HG03457 (cell line): ENCODE measurements at regions not wholly inside any gene's neighbourhood (a gene's known extent, or its start where the extent isn't known, plus 50 kb on each side); places are given as distances from the start of the nearest gene placed in this dataset.

Experiments used
- ATAC-seq: cut with Tn5 transposase; IDR thresholded peaks from one replicate; pipeline ENCODE4 v1.9.1; 2021; ENCODE audit warnings: moderate number of reproducible peaks; ENCODE audit not compliant: unreplicated experiment

GRCh38 chr5:56465769-56466135 is 232.6 kb upstream of the ANKRD55 start:
- no peak for ATAC-seq

GRCh38 chr5:56464935-56465768 is 232.0 kb upstream of the ANKRD55 start:
- no peak for ATAC-seq

GRCh38 chr5:56463944-56464571 is 230.9 kb upstream of the ANKRD55 start:
- no peak for ATAC-seq

DNA sequence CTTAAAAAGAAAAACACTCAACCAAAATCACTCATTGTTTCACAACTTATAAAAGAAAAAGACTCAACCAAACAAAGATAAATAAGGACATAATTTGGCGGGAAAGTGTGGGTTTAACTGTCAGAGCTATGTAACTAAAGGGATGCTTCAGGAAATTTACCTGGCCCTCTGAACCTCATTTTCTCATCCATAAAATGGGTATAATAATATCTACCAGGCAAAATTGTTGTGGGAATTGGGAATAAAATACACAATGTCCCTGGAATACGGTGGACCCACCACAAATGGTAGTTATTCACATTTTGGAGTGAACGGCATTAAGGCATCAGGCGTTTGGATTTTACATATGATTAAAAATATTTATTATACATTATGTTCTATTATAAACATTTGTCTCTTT is 228.5 kb upstream of the ANKRD55 start:
- no peak for ATAC-seq

DNA sequence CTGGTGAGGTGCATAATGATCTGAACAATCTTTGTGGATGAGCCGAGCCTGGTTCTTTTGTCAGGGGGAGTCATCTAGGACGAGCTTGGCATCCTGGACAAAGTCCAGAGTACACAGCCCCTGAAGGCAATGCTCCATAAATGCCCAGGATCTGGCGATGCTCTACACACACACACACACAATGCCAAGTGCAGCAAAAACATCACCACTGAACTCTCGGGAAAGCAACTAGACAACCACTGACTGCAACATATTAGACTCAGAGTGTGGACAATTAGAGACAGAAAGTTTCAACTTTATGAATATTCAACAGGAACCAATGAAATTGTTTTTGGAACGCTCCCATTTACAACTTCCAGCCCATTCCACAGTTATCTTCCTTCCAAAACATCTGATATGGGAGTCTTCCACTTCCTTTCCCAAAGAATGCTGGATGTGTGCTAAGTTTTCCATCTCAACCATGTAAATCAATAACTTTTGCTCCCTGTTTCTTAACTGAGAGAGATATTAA is 227.6 kb upstream of the ANKRD55 start:
- no peak for ATAC-seq

- ATAC-seq: no peak
Measured at GRCh38 chr5:56460195-56460546, 227.0 kb upstream of the ANKRD55 start.

- ATAC-seq: no peak
Measured at GRCh38 chr5:56459394-56460194, 226.5 kb upstream of the ANKRD55 start.

DNA sequence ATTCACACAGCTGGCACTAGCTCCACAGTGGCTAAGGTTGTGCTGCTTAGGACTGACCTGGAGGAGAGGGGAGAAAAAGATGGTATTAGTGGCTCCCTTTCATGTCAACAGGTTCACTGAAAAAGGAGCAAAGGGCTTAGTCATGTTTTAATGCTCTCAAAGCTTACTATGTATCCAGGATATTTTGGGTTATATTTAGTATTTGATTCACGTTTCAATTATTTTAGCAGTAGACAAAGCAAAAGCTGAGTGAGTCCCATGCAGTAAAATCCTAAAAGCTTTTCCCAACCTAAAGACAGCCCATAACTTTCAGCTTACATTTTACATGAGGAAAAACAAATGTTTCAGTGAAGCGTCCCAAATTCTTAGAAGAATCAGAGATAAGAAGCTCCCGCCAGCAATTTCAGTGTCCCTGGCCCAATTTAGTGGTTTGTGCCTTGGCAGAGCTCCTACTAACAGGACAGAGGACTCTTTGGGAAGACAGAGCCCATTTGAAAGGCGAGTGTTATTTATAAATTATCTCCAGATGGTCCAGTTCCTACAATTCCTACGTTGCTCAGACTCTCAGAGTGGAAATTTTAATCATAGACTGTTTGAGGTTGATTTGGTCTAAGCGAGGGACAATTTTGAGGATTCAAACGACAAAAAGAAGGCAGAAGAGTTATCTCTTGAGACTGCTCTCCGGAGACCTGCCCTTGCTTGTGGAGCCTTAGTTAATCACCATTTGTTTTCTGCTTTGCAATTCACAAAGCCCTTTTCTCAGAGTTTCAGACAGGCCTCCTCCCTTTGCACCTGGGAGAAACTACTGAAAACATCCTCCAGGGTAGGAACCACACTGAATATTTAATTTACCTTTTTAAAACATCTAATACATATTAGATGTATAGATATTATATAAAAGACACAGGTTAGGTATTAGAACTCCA is 225.0 kb upstream of the ANKRD55 start:
- no peak for ATAC-seq

DNA sequence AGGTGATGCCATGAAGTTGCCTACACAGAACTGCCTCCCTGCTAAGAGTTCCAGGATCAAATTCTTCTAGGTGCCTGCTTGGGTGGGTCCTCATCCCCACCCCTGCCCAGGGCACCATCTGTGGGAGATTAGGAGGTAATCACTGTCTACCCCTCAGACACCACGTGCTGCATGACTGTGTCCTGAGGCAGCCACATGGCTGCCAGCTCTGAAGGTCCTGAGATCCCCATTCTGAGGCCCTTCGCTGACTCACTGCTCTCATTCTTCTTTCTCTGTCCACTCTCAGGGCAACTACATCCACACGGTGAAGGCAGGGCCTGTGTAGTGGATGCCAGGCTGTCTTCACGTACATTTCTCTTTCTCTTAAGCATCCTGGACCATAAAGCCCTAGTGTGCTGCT is 222.9 kb upstream of the ANKRD55 start:
- no peak for ATAC-seq

DNA sequence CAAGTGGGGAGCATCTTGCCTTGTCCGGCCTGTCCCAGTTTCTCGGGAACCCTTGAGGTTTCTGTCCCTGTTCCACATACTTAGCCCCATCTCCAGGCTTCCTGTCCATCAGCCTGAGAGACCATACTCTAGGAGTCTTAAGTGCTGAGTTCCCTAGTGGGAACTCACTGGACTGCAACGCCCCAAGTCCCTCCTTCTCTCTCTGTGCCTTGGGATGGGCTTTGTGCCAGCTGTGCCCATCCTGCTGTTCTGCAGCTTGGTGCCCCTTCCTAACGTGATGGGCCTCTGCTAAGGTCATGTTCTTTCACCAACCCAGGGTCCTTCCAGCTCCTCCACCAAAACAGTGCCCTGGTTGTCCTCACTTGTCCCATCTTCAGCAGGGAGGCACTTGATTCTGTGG is 222.3 kb upstream of the ANKRD55 start:
- no peak for ATAC-seq

GRCh38 chr5:56454219-56454862 is 221.2 kb upstream of the ANKRD55 start:
- no peak for ATAC-seq

- no peak for ATAC-seq
Measured at GRCh38 chr5:56451742-56452141, 218.6 kb upstream of the ANKRD55 start.

DNA sequence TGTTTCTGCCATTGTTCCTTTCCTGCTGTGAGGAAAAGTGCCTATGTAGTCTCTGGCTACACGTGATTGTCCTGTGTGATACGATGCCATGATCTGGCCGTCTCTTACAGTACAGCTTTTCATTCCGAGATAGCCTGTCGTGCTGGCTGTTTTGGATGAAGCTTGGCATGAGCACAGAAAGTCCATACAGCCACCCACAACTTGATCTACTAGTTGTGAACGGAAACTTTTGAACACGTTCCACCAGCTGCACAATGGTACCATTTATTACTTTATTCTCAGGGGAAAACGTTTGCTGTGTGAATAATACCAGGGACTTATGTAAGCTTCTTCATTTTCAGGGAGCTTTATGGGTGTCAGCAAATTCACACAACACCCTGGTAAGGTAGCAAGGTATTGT is 217.6 kb upstream of the ANKRD55 start:
- no peak for ATAC-seq

- ATAC-seq: no peak
Measured at GRCh38 chr5:56449071-56449640, 216.0 kb upstream of the ANKRD55 start.

GRCh38 chr5:56447656-56448055 is 214.5 kb upstream of the ANKRD55 start:
- no peak for ATAC-seq

GRCh38 chr5:56447232-56447631 is 214.1 kb upstream of the ANKRD55 start:
- ATAC-seq: no peak

DNA sequence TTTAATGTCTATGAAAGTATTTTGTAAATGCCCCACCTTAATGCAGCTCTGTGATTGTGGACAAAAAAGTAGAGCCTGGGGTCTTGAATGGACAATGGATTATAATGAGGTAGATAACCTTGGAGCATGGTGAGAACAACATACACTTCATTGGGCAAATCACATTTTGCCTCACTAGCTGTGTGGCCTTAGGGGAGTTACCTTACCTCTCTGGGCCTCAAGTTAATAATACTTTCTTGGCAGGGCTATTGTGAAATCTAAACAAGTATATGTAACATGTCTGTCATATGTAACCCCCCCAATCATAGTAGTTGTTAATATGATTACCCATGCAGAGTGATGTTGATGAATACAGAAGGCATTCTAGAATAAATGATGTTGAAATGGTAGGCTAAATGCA is 213.6 kb upstream of the ANKRD55 start:
- no peak for ATAC-seq

GRCh38 chr5:56443826-56444225 is 210.7 kb upstream of the ANKRD55 start:
- ATAC-seq: no peak

- ATAC-seq: no peak
Measured at GRCh38 chr5:56440871-56441740, 208.0 kb upstream of the ANKRD55 start.
